H9 (cell line): ENCODE measurements at regions not wholly inside any gene's neighbourhood (a gene's known extent, or its start where the extent isn't known, plus 50 kb on each side); places are given as distances from the start of the nearest gene placed in this dataset.

Experiments
- DNase-seq: peaks from one replicate; pipeline ENCODE4 v3.0.0-alpha.2; 2017
- H2AFZ ChIP-seq: one replicate; pipeline ENCODE4 v1.6.1; 2013; ENCODE audit warnings: mild to moderate bottlenecking, low read length, control low read depth, moderate library complexity
- H2AK5ac ChIP-seq: 2 replicates; pipeline ENCODE4 v1.6.1; 2013; ENCODE audit warnings: low read length, control low read depth, mixed read lengths; ENCODE audit not compliant: insufficient read length
- H2BK120ac ChIP-seq: one replicate; pipeline ENCODE4 v1.6.1; 2013; ENCODE audit warnings: low read depth, mild to moderate bottlenecking, low read length, control low read depth, inconsistent platforms; ENCODE audit not compliant: poor library complexity, severe bottlenecking
- H2BK12ac ChIP-seq: 2 replicates; pipeline ENCODE4 v1.6.1; 2013; ENCODE audit warnings: low read length, control low read depth, mixed read lengths, low read depth; ENCODE audit not compliant: insufficient read length
- H2BK15ac ChIP-seq: 2 replicates; pipeline ENCODE4 v1.6.1; 2013; ENCODE audit warnings: low read depth, low read length, control low read depth
- H2BK20ac ChIP-seq: one replicate; pipeline ENCODE4 v1.6.1; 2013; ENCODE audit warnings: low read depth, mild to moderate bottlenecking, low read length, control low read depth, inconsistent platforms; ENCODE audit not compliant: poor library complexity, severe bottlenecking
- H2BK5ac ChIP-seq: 2 replicates; pipeline ENCODE4 v1.6.1; 2013; ENCODE audit warnings: low read length, control low read depth, mixed read lengths; ENCODE audit not compliant: insufficient read length
- H3K14ac ChIP-seq: 2 replicates; pipeline ENCODE4 v1.6.1; 2013; ENCODE audit warnings: low read length, control low read depth; ENCODE audit not compliant: insufficient read depth
- H3K18ac ChIP-seq: 2 replicates; pipeline ENCODE4 v1.6.1; 2013; ENCODE audit warnings: low read depth, mild to moderate bottlenecking, mixed read lengths, low read length, control low read depth; ENCODE audit not compliant: insufficient read length
- H3K23ac ChIP-seq: 2 replicates; pipeline ENCODE4 v1.6.1; 2013; ENCODE audit warnings: low read length, control low read depth, mixed read lengths, low read depth; ENCODE audit not compliant: insufficient read length
- H3K23me2 ChIP-seq: 2 replicates; pipeline ENCODE4 v1.6.1; 2013; ENCODE audit warnings: low read depth, mild to moderate bottlenecking, mixed read lengths, low read length, control low read depth; ENCODE audit not compliant: insufficient read length, poor library complexity, severe bottlenecking
- H3K27ac ChIP-seq: 2 replicates; pipeline ENCODE4 v1.5.1; 2013; ENCODE audit warnings: low read length, control low read depth, mixed read lengths, low read depth; ENCODE audit not compliant: insufficient read length
- H3K27me3 ChIP-seq: 2 replicates; pipeline ENCODE4 v1.6.1; 2013; ENCODE audit warnings: low read length, control low read depth, inconsistent platforms; ENCODE audit not compliant: insufficient read depth
- H3K4ac ChIP-seq: 2 replicates; pipeline ENCODE4 v1.6.1; 2013; ENCODE audit warnings: low read depth, mild to moderate bottlenecking, control low read depth, inconsistent platforms, low read length, moderate library complexity
- H3K4me1 ChIP-seq: 2 replicates; pipeline ENCODE4 v1.6.1; 2013; ENCODE audit warnings: low read length, control low read depth, inconsistent platforms; ENCODE audit not compliant: insufficient read depth
- H3K4me2 ChIP-seq: 2 replicates; pipeline ENCODE4 v1.6.1; 2013; ENCODE audit warnings: low read length, control low read depth, mixed read lengths; ENCODE audit not compliant: insufficient read length, insufficient read depth
- H3K56ac ChIP-seq: 2 replicates; pipeline ENCODE4 v1.6.1; 2013; ENCODE audit warnings: low read depth, mild to moderate bottlenecking, mixed read lengths, low read length, control low read depth; ENCODE audit not compliant: insufficient read length
- H3K79me1 ChIP-seq: 2 replicates; pipeline ENCODE4 v1.6.1; 2013; ENCODE audit warnings: low read depth, mild to moderate bottlenecking, moderate library complexity, low read length, control low read depth, inconsistent platforms; ENCODE audit not compliant: insufficient read depth, poor library complexity, severe bottlenecking
- H3K79me2 ChIP-seq: 2 replicates; pipeline ENCODE4 v1.6.1; 2013; ENCODE audit warnings: low read length, control low read depth, inconsistent platforms; ENCODE audit not compliant: insufficient read depth
- H3K9ac ChIP-seq: 2 replicates; pipeline ENCODE4 v1.6.1; 2013; ENCODE audit warnings: low read length, control low read depth, mixed read lengths; ENCODE audit not compliant: insufficient read length; ENCODE audit errors: extremely low read depth
- H3K9me3 ChIP-seq: one replicate; pipeline ENCODE4 v1.6.1; 2013; ENCODE audit warnings: low read depth, low read length, inconsistent platforms; ENCODE audit not compliant: control insufficient read depth
- H3T11ph ChIP-seq: one replicate; pipeline ENCODE4 v1.6.1; 2013; ENCODE audit warnings: mild to moderate bottlenecking, low read length, control low read depth, inconsistent platforms
- H4K20me1 ChIP-seq: one replicate; pipeline ENCODE4 v1.6.1; 2013; ENCODE audit not compliant: control insufficient read depth, insufficient read length, insufficient read depth
- H4K5ac ChIP-seq: 2 replicates; pipeline ENCODE4 v1.6.1; 2013; ENCODE audit warnings: low read depth, mild to moderate bottlenecking, mixed read lengths, low read length, control low read depth; ENCODE audit not compliant: insufficient read length
- H4K8ac ChIP-seq: replicated peaks from 2 replicates; pipeline ENCODE4 v1.6.1; 2013; ENCODE audit warnings: low read length, control low read depth, mixed read lengths, low read depth; ENCODE audit not compliant: insufficient read length
- H4K91ac ChIP-seq: 2 replicates; pipeline ENCODE4 v1.6.1; 2013; ENCODE audit warnings: low read depth, mild to moderate bottlenecking, moderate library complexity, mixed read lengths, low read length, control low read depth; ENCODE audit not compliant: insufficient read length
- H3K27ac Mint-ChIP-seq, 3 experiments: 2 replicates in 2 of 3; 3 replicates in 1 of 3; pipeline ENCODE4 v1.8.0; 2020 to 2021; ENCODE audit warnings: mixed read lengths in 3 of 3, mild to moderate bottlenecking in 1 of 3, moderate library complexity in 1 of 3
- H3K27me3 Mint-ChIP-seq: 2 replicates; pipeline ENCODE4 v1.8.0; 2021; ENCODE audit warnings: low read depth, mild to moderate bottlenecking, moderate library complexity, mixed read lengths
- H3K36me3 Mint-ChIP-seq, 3 experiments: 2 replicates in 2 of 3; 3 replicates in 1 of 3; pipeline ENCODE4 v1.8.0; 2020 to 2021; ENCODE audit warnings: low read depth in 3 of 3, mixed read lengths in 3 of 3; ENCODE audit not compliant: insufficient read depth in 1 of 3
- H3K4me1 Mint-ChIP-seq, 2 experiments: 2 replicates each; pipeline ENCODE4 v1.8.0; 2020; ENCODE audit warnings: mixed read lengths in 2 of 2
- H3K4me3 Mint-ChIP-seq, 2 experiments: 2 replicates in 1 of 2; 3 replicates in 1 of 2; pipeline ENCODE4 v1.8.0; 2020 to 2021; ENCODE audit warnings: mild to moderate bottlenecking in 2 of 2, mixed read lengths in 2 of 2, moderate library complexity in 1 of 2
- H3K9me3 Mint-ChIP-seq, 2 experiments: 2 replicates in 1 of 2; 3 replicates in 1 of 2; pipeline ENCODE4 v1.8.0; 2020; ENCODE audit warnings: mild to moderate bottlenecking in 2 of 2, mixed read lengths in 2 of 2, moderate library complexity in 1 of 2
- CTCF ChIP-seq: fragments of 200-600 bp; sonication (generic); conservative IDR thresholded peaks from 3 replicates; pipeline ENCODE4 v1.8.0; 2021; ENCODE audit warnings: antibody characterized with exemption, mild to moderate bottlenecking
- WGBS: extraction: QIAGEN DNeasy Blood & Tissue Kit; methylation state at CpG from one replicate; pipeline ENCODE4 v1.1.7; 2013; ENCODE audit warnings: missing lambda C conversion rate, low lambda C conversion rate, mixed read lengths; ENCODE audit not compliant: insufficient read length; ENCODE audit errors: extremely low coverage; 5-methylcytosine and 5-hydroxymethylcytosine counted together

GRCh38 chr1:186739515-186739914 lies 59.3 kb upstream of the PTGS2 start:
- H3K23ac ChIP-seq = no peak overlapping the region
- Mint-ChIP-seq H3K36me3 (no peaks in the 10 kb centered on the region), H3K9me3 (no peaks in the 10 kb centered on the region), H3K4me3 (no peak overlapping the region), H3K4me1 (no peaks in the 10 kb centered on the region), H3K27ac (no peak overlapping the region), H3K27me3 (no peaks in the 10 kb centered on the region)
- H3K27me3 ChIP-seq = no peaks in the 10 kb centered on the region
- H4K20me1 ChIP-seq = no peaks in the 10 kb centered on the region
- H3K4me1 ChIP-seq = no peaks in the 10 kb centered on the region
- H4K8ac ChIP-seq = no peak overlapping the region
- H3K4me2 ChIP-seq = no peak overlapping the region
- H3K27ac ChIP-seq = no peak overlapping the region
- H4K5ac ChIP-seq = no peak overlapping the region
- no peak overlapping the region for H2BK15ac ChIP-seq
- no peak overlapping the region for H2AK5ac ChIP-seq
- no peaks in the 10 kb centered on the region for H3K9me3 ChIP-seq
- no peak overlapping the region for H2AFZ ChIP-seq
- H2BK5ac ChIP-seq = no peak overlapping the region
- no peaks in the 10 kb centered on the region for H3K79me2 ChIP-seq
- no peak overlapping the region for H3K18ac ChIP-seq
- H3T11ph ChIP-seq = no peak overlapping the region
- no peak for TF ChIP-seq CTCF
- no CpG with 5 or more reads among the region's 4 CpGs for WGBS
- H3K79me1 ChIP-seq = no peaks in the 10 kb centered on the region
- no peak for DNase-seq
- no peak overlapping the region for H2BK20ac ChIP-seq
- H3K14ac ChIP-seq = no peak overlapping the region
- H3K23me2 ChIP-seq = no peaks in the 10 kb centered on the region
- no peak overlapping the region for H3K9ac ChIP-seq
- no peak overlapping the region for H3K56ac ChIP-seq
- H4K91ac ChIP-seq = no peak overlapping the region
- no peak overlapping the region for H2BK120ac ChIP-seq
- H3K4ac ChIP-seq = no peak overlapping the region
- H2BK12ac ChIP-seq = no peak overlapping the region
